ENCODE measurements at regions not wholly inside any gene's neighbourhood (a gene's known extent, or its start where the extent isn't known, plus 50 kb on each side); places are given as distances from the start of the nearest gene placed in this dataset.

GRCh38 chrX:63581906-63582305, 203.1 kb downstream of the ARHGEF9 start:
- Histone ChIP-seq H4K20me1 (replicated peaks; ENCODE audit: control insufficient read depth, extremely low read depth, insufficient read depth, low read length) (no peaks in the 10 kb centered on the region), H3K9me1 (replicated peaks; ENCODE audit: control insufficient read depth, extremely low read depth, insufficient read depth, low read length) (no peaks in the 10 kb centered on the region), H3K36me3 (ENCODE audit: control insufficient read depth in 2 of 2, extremely low read depth in 1 of 2, insufficient read depth in 2 of 2, low read length in 2 of 2) (no peaks in the 10 kb centered on the region), H3K4me1 (ENCODE audit: control insufficient read depth, extremely low read depth, insufficient read depth, low read length) (no peaks in the 10 kb centered on the region), H2AFZ (ENCODE audit: low read depth, low read length) (no peak overlapping the region), H3K79me2 (ENCODE audit: control insufficient read depth, insufficient read depth, low read length) (no peaks in the 10 kb centered on the region), H3K9me3 (replicated peaks; ENCODE audit: control insufficient read depth, insufficient read depth, low read length) (no peaks in the 10 kb centered on the region), H3K9ac (replicated peaks; ENCODE audit: extremely low read depth, insufficient read depth, low read length) (no peak overlapping the region), H3K4me3 (replicated peaks in 1 of 3; ENCODE audit: insufficient read depth in 1 of 3, low read depth in 1 of 3, low read length in 3 of 3) (no peak overlapping the region), H3K27me3 (ENCODE audit: control insufficient read depth in 2 of 2, insufficient read depth in 2 of 2, low read length in 2 of 2) (no peaks in the 10 kb centered on the region), H3K4me2 (ENCODE audit: insufficient read depth, low read length) (no peak overlapping the region), H3K27ac (ENCODE audit: insufficient read depth, low read depth, low read length) (no peak overlapping the region)
- no TSS peak for BruUV-seq (replicated peaks)
- no peak for TF ChIP-seq POLR2A (IDR thresholded peaks at IDR 0.05; ENCODE audit: low read depth, low read length)
- no peak for TF ChIP-seq POLR2AphosphoS5 (IDR thresholded peaks at IDR 0.05; ENCODE audit: insufficient read depth, low read depth, low read length)
- no peak for TF ChIP-seq EZH2 (IDR thresholded peaks at IDR 0.05; ENCODE audit: borderline replicate concordance, low read depth, low read length, severe bottlenecking)
- TF ChIP-seq FOS (IDR thresholded peaks at IDR 0.05; ENCODE audit: borderline replicate concordance, insufficient read depth, low read length) = no peak
- TF ChIP-seq MAX (IDR thresholded peaks at IDR 0.05; ENCODE audit: insufficient read depth, insufficient read length) = no peak
- TF ChIP-seq GATA2 (IDR thresholded peaks at IDR 0.05; ENCODE audit: insufficient read depth, insufficient read length, low read depth, low read length) = no peak
- no peak for TF ChIP-seq JUN (IDR thresholded peaks at IDR 0.05; ENCODE audit: borderline replicate concordance, insufficient read depth, insufficient read length, low read depth)
- no peak for TF ChIP-seq MYC (IDR thresholded peaks at IDR 0.05; ENCODE audit: low read depth, low read length)
- no peak for TF ChIP-seq CTCF (IDR thresholded peaks at IDR 0.05; ENCODE audit: extremely low read depth in 1 of 2, insufficient read depth in 1 of 2, low read depth in 1 of 2, low read length in 2 of 2)
- CTCF ChIA-PET = no interaction called here
- intact Hi-C loops (cut with micrococcal nuclease) (no loop called here), dilution Hi-C loops (cut with MboI; ENCODE audit: extremely low pct_ligation_motif_present, low sequenced_read_pairs) (no loop called here)
- no peak for FAIRE-seq
- no peak for DNase-seq (ENCODE audit: low read depth, low spot score)
- POLR2A ChIA-PET = no interaction called here

All from endothelial cell of umbilical vein (primary cell).